ENCODE measurements at regions not wholly inside any gene's neighbourhood (a gene's known extent, or its start where the extent isn't known, plus 50 kb on each side); places are given as distances from the start of the nearest gene placed in this dataset.

GRCh38 chr9:35540315-35540714 is 50.4 kb downstream of the RUSC2 start:
- DNase-seq (ENCODE audit: low read depth): no peak

- DNase-seq (ENCODE audit: low read depth): no peak
Measured at GRCh38 chr9:35546853-35547252, 56.9 kb downstream of the RUSC2 start.

DNA sequence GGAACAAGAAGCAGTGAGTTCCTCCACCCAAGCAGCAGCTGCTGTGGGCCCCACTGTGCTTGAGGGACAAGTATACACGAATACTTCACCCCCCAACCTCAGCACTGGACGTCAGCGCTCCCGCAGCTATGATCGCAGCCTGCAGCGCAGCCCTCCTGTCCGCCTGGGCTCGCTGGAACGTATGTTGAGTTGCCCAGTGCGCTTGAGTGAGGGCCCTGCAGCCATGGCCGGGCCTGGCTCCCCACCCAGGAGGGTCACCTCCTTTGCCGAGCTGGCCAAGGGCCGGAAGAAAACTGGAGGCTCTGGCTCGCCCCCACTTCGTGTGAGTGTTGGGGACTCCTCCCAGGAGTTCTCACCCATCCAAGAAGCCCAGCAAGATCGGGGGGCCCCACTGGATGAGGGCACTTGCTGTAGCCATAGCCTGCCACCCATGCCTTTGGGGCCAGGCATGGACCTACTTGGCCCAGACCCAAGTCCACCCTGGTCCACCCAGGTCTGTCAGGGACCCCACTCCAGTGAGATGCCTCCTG is 57.1 kb upstream of the TESK1 start:
- no peak for DNase-seq (ENCODE audit: low read depth)

DNA sequence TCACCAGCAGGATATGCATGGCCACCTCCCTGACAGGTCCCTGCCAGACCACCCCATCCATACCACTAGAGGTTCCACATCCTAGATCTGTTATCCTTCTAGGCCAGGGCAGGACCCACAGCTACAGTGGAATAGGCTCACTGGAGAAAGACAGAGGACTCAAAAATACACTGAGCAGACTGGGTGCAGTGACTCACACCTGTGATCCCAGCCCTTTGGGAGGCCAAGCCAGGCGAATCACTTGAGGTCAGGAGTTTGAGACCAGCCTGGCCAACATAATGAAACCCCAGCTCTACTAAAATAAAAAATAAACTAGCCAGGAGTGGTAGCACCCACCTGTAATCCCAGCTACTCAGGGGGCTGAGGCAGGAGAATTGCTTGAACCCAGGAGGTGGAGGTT is 56.5 kb upstream of the TESK1 start:
- DNase-seq (ENCODE audit: low read depth): no peak

DNA sequence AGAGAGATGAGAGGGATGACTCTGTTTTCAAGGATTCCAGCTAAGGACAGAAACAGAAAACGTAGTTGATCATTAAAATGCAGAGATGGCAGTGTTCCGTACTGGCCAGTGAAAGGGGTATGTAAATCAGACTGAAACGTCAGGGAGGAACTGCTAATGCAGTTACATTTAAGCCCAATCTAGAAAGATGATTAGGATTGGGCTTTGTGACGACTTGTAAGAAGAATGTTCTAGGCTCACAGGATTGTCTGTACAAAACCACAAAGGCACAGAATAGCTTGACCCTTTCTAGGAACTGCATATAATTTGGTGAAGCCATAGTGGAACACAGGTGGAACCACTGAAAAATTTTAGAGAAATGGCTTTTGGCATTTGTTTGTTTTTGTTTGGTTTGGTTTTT is 55.6 kb upstream of the TESK1 start:
- no peak for DNase-seq (ENCODE audit: low read depth)

DNA sequence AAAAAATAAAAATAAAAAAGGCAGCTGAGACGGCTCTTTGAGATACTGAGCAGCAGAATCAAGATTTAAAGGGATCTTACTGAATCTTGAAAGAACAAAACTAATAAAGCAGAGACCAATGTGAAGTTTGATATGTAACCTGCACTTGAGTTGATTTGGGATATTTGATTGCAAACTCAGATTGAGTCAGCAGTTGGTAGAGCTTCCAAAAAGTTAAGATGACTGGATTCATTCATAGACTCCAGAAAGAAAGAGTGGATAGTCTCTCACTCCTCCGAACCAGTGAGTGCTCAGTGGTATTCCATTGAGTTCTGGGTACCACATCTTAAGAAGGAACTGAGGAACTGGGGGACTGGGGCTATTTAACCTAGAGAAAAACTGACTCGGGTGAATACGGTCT is 52.7 kb upstream of the TESK1 start:
- DNase-seq (ENCODE audit: low read depth): no peak

- no peak for DNase-seq (ENCODE audit: low read depth)
Measured at GRCh38 chr9:35552837-35553236, 52.2 kb upstream of the TESK1 start.

DNA sequence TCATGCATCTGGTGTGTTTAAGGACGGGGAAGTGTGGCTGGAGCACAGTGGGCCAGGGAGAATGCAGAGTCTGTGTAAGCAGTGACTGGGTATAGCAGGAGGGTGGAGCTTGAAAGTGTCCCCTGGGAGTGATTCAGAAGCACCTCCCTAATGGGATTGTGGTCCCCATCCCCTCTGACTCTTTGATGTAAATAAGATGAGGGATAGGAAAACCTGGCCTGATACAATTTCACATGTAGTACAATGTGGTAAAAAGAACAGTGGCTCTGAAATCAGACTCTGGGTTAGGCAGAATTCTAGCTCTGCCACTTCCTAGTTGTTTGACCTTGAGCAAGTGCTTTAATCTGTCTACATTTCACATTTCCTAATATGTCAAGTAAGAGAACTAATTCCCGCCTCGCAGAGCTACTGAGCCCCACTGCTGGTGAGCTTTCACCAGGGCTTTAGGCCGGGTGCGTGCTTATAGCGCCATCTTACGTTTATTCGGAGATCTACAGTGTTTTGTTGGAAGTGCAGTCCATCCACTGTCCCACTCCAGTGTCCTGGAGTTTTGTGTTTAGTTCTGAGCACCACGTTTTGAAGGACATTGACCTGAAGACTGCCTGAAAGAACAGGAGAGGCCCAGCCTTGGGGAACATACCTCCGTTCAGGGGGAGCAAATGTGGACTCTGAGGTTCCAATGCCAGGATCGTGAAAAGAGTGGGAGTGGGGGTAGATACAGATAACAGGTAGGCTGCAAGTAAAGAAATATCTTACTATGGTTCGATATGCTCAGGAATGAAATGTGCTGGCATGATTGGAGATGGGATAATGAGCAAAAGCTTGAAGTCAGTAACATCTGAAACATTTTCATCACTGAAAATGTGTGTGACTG is 51.2 kb upstream of the TESK1 start:
- peak; percentile 15 for DNase-seq (ENCODE audit: low read depth)

DNA sequence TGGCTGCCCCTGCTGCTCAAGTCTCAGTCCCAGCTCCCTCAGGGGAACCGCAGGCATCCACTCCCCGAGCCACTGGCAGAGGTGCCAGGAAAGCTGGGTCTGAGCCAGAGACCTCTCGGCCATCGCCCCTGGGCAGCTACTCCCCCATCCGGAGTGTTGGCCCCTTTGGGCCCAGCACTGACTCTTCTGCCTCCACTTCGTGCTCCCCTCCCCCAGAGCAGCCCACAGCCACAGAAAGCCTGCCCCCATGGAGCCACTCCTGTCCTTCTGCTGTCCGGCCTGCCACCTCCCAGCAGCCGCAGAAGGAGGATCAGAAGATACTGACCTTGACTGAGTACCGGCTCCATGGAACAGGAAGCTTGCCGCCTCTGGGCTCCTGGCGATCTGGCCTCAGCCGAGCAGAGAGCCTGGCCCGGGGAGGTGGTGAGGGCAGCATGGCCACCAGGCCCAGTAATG is 49.8 kb upstream of the TESK1 start:
- no peak for DNase-seq (ENCODE audit: low read depth)

Data from activated T-cell treated with anti-CD3 and anti-CD28 coated beads for 24 hours (primary cell).